GM23338 (cell line): ENCODE measurements at regions not wholly inside any gene's neighbourhood (a gene's known extent, or its start where the extent isn't known, plus 50 kb on each side); places are given as distances from the start of the nearest gene placed in this dataset.
"Not testable (repeated sequence)": the region's sequence is repeated elsewhere in the genome, so short reads cannot be mapped to it uniquely, and the experiment has no call there.

Experiments used
- ATAC-seq: fragments of 200-7000 bp; cut with Tn5 transposase; 3 replicates; pipeline ENCODE4 v1.9.1; 2020
- DNase-seq: peaks from one replicate; pipeline ENCODE4 v3.0.0-alpha.2; 2015; ENCODE audit warnings: low spot score
- H2AFZ ChIP-seq: fragments of 200-600 bp; sonication (generic); 2 replicates; pipeline ENCODE4 v1.8.0; 2016; ENCODE audit warnings: antibody characterized with exemption, mild to moderate bottlenecking, moderate library complexity
- H3F3A ChIP-seq: fragments of 200-600 bp; sonication (generic); replicated peaks from 2 replicates; pipeline ENCODE4 v1.8.0; 2017; ENCODE audit warnings: antibody characterized with exemption, mixed run types, low read depth
- H3K27ac ChIP-seq: fragments of 200-600 bp; sonication (generic); 2 replicates; pipeline ENCODE4 v1.6.1; 2016; ENCODE audit warnings: low read depth
- H3K27me3 ChIP-seq: fragments of 200-600 bp; sonication (generic); 2 replicates; pipeline ENCODE4 v1.8.0; 2016; ENCODE audit warnings: mild to moderate bottlenecking, mixed run types, moderate library complexity; ENCODE audit not compliant: insufficient read depth
- H3K36me3 ChIP-seq: fragments of 200-600 bp; sonication (generic); 2 replicates; pipeline ENCODE4 v1.8.0; 2016; ENCODE audit warnings: mild to moderate bottlenecking; ENCODE audit not compliant: insufficient read depth
- H3K4me1 ChIP-seq: fragments of 200-600 bp; sonication (generic); 2 replicates; pipeline ENCODE4 v1.8.0; 2016; ENCODE audit warnings: mild to moderate bottlenecking, moderate library complexity; ENCODE audit not compliant: insufficient read depth
- H3K4me2 ChIP-seq: fragments of 200-600 bp; sonication (generic); 2 replicates; pipeline ENCODE4 v1.7.1; 2017; ENCODE audit warnings: mixed run types
- H3K4me3 ChIP-seq: fragments of 200-600 bp; sonication (generic); 2 replicates; pipeline ENCODE4 v1.6.1; 2016; ENCODE audit warnings: mixed run types
- H3K79me2 ChIP-seq: fragments of 200-600 bp; sonication (generic); replicated peaks from 2 replicates; pipeline ENCODE4 v1.8.0; 2017; ENCODE audit warnings: mild to moderate bottlenecking; ENCODE audit not compliant: insufficient read depth
- H3K9me2 ChIP-seq: fragments of 200-600 bp; sonication (generic); 2 replicates; pipeline ENCODE4 v1.8.0; 2017; ENCODE audit not compliant: insufficient read depth
- H4K20me1 ChIP-seq: fragments of 200-600 bp; sonication (generic); replicated peaks from 2 replicates; pipeline ENCODE4 v1.8.0; 2017; ENCODE audit warnings: mild to moderate bottlenecking; ENCODE audit not compliant: insufficient read depth
- H3K27ac Mint-ChIP-seq: 2 replicates; pipeline ENCODE4 v1.8.0; 2020; ENCODE audit warnings: inconsistent platforms, mild to moderate bottlenecking, moderate library complexity, mixed read lengths
- H3K27me3 Mint-ChIP-seq: 3 replicates; pipeline ENCODE4 v1.8.0; 2022; ENCODE audit warnings: low read depth, mild to moderate bottlenecking, moderate library complexity, mixed read lengths, inconsistent platforms; ENCODE audit not compliant: insufficient read depth, poor library complexity
- H3K36me3 Mint-ChIP-seq: 3 replicates; pipeline ENCODE4 v1.8.0; 2021; ENCODE audit warnings: low read depth, mild to moderate bottlenecking, inconsistent platforms, moderate library complexity, mixed read lengths
- H3K4me1 Mint-ChIP-seq: 3 replicates; pipeline ENCODE4 v1.8.0; 2020; ENCODE audit warnings: mild to moderate bottlenecking, inconsistent platforms, mixed read lengths
- H3K4me3 Mint-ChIP-seq: 3 replicates; pipeline ENCODE4 v1.8.0; 2021; ENCODE audit warnings: moderate library complexity, mild to moderate bottlenecking, inconsistent platforms, mixed read lengths
- H3K9me3 Mint-ChIP-seq: 3 replicates; pipeline ENCODE4 v1.8.0; 2020; ENCODE audit warnings: moderate library complexity, mild to moderate bottlenecking, inconsistent platforms, mixed read lengths
- EZH2 ChIP-seq: fragments of 200-600 bp; sonication (generic); IDR thresholded peaks from one replicate; pipeline ENCODE4 v1.8.0; 2017; ENCODE audit warnings: antibody characterized with exemption, mild to moderate bottlenecking, low read depth; ENCODE audit not compliant: unreplicated experiment
- EZH2phosphoT487 ChIP-seq: fragments of 200-600 bp; sonication (generic); IDR thresholded peaks from one replicate; pipeline ENCODE4 v1.8.1; 2018; ENCODE audit warnings: antibody characterized with exemption; ENCODE audit not compliant: unreplicated experiment
- JUNB ChIP-seq: IDR thresholded peaks from one replicate; pipeline ENCODE4 v1.6.1; 2016; ENCODE audit warnings: antibody characterized with exemption; ENCODE audit not compliant: unreplicated experiment
- NANOG ChIP-seq: IDR thresholded peaks from 2 replicates; pipeline ENCODE4 v1.6.1; 2016; ENCODE audit warnings: antibody characterized with exemption, borderline replicate concordance
- POLR2AphosphoS5 ChIP-seq: IDR thresholded peaks from 2 replicates; pipeline ENCODE4 v1.6.1; 2016; ENCODE audit warnings: antibody characterized with exemption, low read depth
- ZNF331 ChIP-seq: fragments of 250-450 bp; sonication (Bioruptor Pico); IDR thresholded peaks from 2 replicates; pipeline ENCODE4 v1.5.0; 2020; ENCODE audit warnings: low read depth, mild to moderate bottlenecking, moderate library complexity
- TF ChIP-seq, protein P1 (sequence below), 2 experiments: fragments of 200-600 bp in 1 of 2; sonication (generic) in 1 of 2; conservative IDR thresholded peaks; 2 replicates each; pipeline versions ENCODE4 v1.5.1 to v1.6.1; 2016 to 2017; ENCODE audit warnings: antibody characterized with exemption in 2 of 2, low read depth in 2 of 2, mild to moderate bottlenecking in 2 of 2, moderate library complexity in 1 of 2
- TF ChIP-seq, protein P2 (sequence below): IDR thresholded peaks from 2 replicates; pipeline ENCODE4 v1.6.1; 2016; ENCODE audit warnings: antibody characterized with exemption
- TF ChIP-seq, protein P3 (sequence below): IDR thresholded peaks from one replicate; pipeline ENCODE4 v1.6.1; 2018; ENCODE audit warnings: antibody characterized with exemption; ENCODE audit not compliant: unreplicated experiment

DNA sequence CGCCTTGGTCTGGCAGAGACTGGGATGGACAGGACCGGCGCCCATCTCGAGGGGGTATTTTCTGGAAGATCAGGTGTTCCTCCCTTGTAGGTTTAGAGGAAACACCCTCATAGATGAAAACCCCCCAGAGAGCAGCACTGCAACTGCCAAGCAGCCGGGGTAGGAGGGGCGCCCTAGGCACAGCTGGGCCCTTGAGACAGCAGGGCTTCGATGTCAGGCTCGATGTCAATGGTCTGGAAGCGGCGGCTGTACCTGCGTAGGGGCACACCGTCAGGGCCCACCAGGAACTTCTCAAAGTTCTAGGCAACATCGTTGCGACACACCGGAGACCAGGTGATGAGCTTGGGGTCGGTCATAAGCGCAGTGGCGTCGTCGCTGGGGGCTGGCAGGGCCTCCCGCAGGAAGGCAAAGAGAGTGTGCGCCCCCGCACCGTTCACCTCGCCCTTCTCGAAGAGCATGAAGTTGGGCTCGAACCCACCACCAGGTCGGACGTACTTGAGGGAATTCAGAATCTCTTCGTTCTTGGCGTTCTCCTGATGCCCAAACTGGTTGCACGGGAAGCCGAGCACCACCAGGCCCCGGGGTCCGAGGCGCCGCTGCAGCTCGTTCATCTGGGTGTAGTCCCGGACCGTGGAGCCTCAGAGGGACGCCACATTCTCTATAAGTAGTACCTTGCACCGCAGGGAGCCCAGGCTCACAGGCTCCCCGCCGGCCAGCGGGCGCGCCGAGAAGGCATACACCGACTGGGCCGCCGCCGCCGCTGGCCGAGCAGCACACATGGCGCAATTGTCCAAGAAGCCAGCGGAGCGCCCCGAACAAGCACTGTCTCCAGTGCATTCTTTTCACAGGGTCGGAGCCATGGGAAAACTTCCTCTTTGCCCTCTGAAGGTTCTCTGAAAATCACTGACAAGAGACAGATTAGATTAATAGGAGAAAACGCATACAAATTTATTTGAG lies 59.0 kb upstream of the ATXN3L start:
- H3K4me3 ChIP-seq, H2AFZ ChIP-seq, H3K79me2 ChIP-seq, H3K27me3 Mint-ChIP-seq, H3K9me2 ChIP-seq, H3F3A ChIP-seq, H3K4me2 ChIP-seq, H3K9me3 Mint-ChIP-seq, H3K36me3 Mint-ChIP-seq, H4K20me1 ChIP-seq, H3K27me3 ChIP-seq, H3K4me3 Mint-ChIP-seq, H3K36me3 ChIP-seq, H3K27ac ChIP-seq, DNase-seq, H3K4me1 ChIP-seq, ATAC-seq, H3K27ac Mint-ChIP-seq: not testable (repeated sequence)
- H3K4me1 Mint-ChIP-seq, result peaks cover 18% of the 10 kb centered on the region; the same call in 2 of the 3 replicates

DNA sequence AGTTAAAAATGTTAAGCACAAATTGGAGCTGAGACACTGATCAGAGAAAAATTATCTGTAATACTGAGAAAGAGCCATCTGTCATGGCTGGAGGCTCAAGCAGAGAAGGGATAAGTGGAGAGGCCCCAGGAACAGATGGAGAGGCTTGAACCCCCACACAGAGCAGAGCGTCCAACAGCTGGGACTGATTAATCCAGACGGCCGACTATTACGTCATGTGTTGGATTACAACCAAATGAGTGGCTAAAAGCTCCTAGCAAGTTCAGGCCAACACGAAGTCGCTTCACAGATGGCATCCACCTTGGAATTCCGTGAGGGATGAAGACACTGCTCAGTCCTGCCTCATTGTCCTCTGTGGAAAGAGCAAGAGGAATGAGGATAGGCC lies 57.7 kb upstream of the ATXN3L start:
- Histone ChIP-seq H3K4me1 (no peaks in the 10 kb centered on the region), H3K4me2 (no peak overlapping the region), H3K4me3 (no peak overlapping the region), H4K20me1 (no peaks in the 10 kb centered on the region), H3K27me3 (no peaks in the 10 kb centered on the region), H3K36me3 (no peaks in the 10 kb centered on the region), H3K27ac (no peak overlapping the region), H2AFZ (no peak overlapping the region), H3K79me2 (no peaks in the 10 kb centered on the region), H3K9me2 (no peaks in the 10 kb centered on the region), H3F3A (no peaks in the 10 kb centered on the region)
- Mint-ChIP-seq H3K4me3 (no peak overlapping the region), H3K27ac (peak overlapping the region; percentile 30; the same call in 1 of the 2 replicates), H3K4me1 (peaks cover 9% of the 10 kb centered on the region; the same call in 2 of the 3 replicates), H3K36me3 (no peaks in the 10 kb centered on the region), H3K9me3 (no peaks in the 10 kb centered on the region), H3K27me3 (peaks cover 4% of the 10 kb centered on the region)
- TF ChIP-seq POLR2AphosphoS5 (no peak), EZH2 (no peak), ZNF331 (no peak), NANOG (no peak)
- TF ChIP-seq, protein P1, sequence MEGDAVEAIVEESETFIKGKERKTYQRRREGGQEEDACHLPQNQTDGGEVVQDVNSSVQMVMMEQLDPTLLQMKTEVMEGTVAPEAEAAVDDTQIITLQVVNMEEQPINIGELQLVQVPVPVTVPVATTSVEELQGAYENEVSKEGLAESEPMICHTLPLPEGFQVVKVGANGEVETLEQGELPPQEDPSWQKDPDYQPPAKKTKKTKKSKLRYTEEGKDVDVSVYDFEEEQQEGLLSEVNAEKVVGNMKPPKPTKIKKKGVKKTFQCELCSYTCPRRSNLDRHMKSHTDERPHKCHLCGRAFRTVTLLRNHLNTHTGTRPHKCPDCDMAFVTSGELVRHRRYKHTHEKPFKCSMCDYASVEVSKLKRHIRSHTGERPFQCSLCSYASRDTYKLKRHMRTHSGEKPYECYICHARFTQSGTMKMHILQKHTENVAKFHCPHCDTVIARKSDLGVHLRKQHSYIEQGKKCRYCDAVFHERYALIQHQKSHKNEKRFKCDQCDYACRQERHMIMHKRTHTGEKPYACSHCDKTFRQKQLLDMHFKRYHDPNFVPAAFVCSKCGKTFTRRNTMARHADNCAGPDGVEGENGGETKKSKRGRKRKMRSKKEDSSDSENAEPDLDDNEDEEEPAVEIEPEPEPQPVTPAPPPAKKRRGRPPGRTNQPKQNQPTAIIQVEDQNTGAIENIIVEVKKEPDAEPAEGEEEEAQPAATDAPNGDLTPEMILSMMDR (conservative IDR thresholded peaks at IDR 0.05; ENCODE audit: low read depth in 2 of 2), result no peak
- ATAC-seq (no peak), DNase-seq (no peak)

DNA sequence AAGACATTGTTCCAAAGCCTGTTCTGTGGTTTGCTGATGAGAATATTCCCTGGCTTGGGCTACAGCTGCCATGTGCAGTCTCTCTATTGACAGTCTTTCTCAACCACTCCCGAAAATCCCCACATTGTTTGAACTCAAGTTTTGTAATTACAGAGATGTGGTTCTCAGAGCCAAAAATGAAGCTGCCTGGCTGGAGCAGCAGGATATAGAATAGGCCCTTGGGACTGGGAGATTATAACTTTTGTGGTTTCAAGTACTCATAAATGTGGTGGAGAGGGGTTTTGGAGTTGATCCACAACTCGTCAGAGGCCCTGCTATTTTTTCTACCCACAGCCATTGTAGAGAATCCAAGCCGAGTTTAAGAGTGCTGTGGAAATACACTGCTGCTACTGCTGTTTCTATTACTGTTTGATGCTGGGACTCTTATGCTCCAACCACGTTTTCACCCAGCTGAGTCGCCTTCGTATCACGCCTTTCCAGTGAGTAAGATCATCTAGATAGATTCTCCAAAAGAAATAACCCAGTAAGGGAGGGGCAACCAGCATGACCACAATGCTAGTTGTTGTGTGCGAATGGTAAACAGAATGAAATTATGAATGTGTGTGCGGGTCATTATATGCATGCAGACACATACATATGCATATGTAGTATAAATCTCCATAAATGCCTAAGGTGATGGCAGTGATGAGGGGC lies 57.1 kb upstream of the ATXN3L start:
- Mint-ChIP-seq H3K36me3 (no peaks in the 10 kb centered on the region), H3K4me3 (no peak overlapping the region), H3K27me3 (peaks cover 2% of the 10 kb centered on the region), H3K27ac (peak overlapping the region; percentile 30; the same call in 1 of the 2 replicates), H3K9me3 (no peaks in the 10 kb centered on the region), H3K4me1 (peaks cover 9% of the 10 kb centered on the region; the same call in 2 of the 3 replicates)
- H3F3A ChIP-seq, result no peaks in the 10 kb centered on the region
- H3K9me2 ChIP-seq, result no peaks in the 10 kb centered on the region
- H3K4me1 ChIP-seq, result no peaks in the 10 kb centered on the region
- H3K36me3 ChIP-seq, result no peaks in the 10 kb centered on the region
- no peak overlapping the region for H3K27ac ChIP-seq
- H3K4me3 ChIP-seq, result no peak overlapping the region
- no peak for DNase-seq
- H4K20me1 ChIP-seq, result no peaks in the 10 kb centered on the region
- H3K4me2 ChIP-seq, result no peak overlapping the region
- H2AFZ ChIP-seq, result no peak overlapping the region
- no peaks in the 10 kb centered on the region for H3K79me2 ChIP-seq
- no peaks in the 10 kb centered on the region for H3K27me3 ChIP-seq
- no peak for ATAC-seq
- no peak for TF ChIP-seq JUNB
- TF ChIP-seq NANOG, result no peak
- TF ChIP-seq, protein P2, sequence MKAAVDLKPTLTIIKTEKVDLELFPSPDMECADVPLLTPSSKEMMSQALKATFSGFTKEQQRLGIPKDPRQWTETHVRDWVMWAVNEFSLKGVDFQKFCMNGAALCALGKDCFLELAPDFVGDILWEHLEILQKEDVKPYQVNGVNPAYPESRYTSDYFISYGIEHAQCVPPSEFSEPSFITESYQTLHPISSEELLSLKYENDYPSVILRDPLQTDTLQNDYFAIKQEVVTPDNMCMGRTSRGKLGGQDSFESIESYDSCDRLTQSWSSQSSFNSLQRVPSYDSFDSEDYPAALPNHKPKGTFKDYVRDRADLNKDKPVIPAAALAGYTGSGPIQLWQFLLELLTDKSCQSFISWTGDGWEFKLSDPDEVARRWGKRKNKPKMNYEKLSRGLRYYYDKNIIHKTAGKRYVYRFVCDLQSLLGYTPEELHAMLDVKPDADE, result no peak
- TF ChIP-seq, protein P3, sequence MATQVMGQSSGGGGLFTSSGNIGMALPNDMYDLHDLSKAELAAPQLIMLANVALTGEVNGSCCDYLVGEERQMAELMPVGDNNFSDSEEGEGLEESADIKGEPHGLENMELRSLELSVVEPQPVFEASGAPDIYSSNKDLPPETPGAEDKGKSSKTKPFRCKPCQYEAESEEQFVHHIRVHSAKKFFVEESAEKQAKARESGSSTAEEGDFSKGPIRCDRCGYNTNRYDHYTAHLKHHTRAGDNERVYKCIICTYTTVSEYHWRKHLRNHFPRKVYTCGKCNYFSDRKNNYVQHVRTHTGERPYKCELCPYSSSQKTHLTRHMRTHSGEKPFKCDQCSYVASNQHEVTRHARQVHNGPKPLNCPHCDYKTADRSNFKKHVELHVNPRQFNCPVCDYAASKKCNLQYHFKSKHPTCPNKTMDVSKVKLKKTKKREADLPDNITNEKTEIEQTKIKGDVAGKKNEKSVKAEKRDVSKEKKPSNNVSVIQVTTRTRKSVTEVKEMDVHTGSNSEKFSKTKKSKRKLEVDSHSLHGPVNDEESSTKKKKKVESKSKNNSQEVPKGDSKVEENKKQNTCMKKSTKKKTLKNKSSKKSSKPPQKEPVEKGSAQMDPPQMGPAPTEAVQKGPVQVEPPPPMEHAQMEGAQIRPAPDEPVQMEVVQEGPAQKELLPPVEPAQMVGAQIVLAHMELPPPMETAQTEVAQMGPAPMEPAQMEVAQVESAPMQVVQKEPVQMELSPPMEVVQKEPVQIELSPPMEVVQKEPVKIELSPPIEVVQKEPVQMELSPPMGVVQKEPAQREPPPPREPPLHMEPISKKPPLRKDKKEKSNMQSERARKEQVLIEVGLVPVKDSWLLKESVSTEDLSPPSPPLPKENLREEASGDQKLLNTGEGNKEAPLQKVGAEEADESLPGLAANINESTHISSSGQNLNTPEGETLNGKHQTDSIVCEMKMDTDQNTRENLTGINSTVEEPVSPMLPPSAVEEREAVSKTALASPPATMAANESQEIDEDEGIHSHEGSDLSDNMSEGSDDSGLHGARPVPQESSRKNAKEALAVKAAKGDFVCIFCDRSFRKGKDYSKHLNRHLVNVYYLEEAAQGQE, result no peak
- no peak for TF ChIP-seq EZH2phosphoT487
